Activated CD4-positive, alpha-beta T cell treated with anti-CD3 and anti-CD28 coated beads for 36 hours (primary cell): ENCODE measurements at regions not wholly inside any gene's neighbourhood (a gene's known extent, or its start where the extent isn't known, plus 50 kb on each side); places are given as distances from the start of the nearest gene placed in this dataset.

Experiments
- ATAC-seq: fragments of 200-7000 bp; cut with Tn5 transposase; one replicate; pipeline ENCODE4 v1.10.0; 2021; ENCODE audit warnings: mild to moderate bottlenecking, moderate library complexity
- CTCF ChIA-PET: fragments of 350-600 bp; sonication (Branson Sonifier 250); formaldehyde crosslinking; loops from one replicate; lab custom pipeline; 2021; ENCODE audit warnings: antibody characterized with exemption; lab: Charles Lee
- POLR2A ChIA-PET: fragments of 350-600 bp; sonication (Branson Sonifier 250); formaldehyde crosslinking; loops from one replicate; lab custom pipeline; 2021; ENCODE audit warnings: antibody characterized with exemption, inconsistent platforms; lab: Charles Lee
- DNase-seq: peaks from one replicate; pipeline ENCODE4 v3.0.0-alpha.2; 2020
- H3K27ac Mint-ChIP-seq: one replicate; pipeline ENCODE4 v1.8.0; 2021; ENCODE audit warnings: mixed read lengths
- H3K27me3 Mint-ChIP-seq: one replicate; pipeline ENCODE4 v1.8.0; 2021; ENCODE audit warnings: mixed read lengths
- H3K36me3 Mint-ChIP-seq: one replicate; pipeline ENCODE4 v1.8.0; 2021; ENCODE audit warnings: low read depth, mixed read lengths
- H3K4me1 Mint-ChIP-seq: one replicate; pipeline ENCODE4 v1.8.0; 2021; ENCODE audit warnings: mixed read lengths
- H3K4me3 Mint-ChIP-seq: one replicate; pipeline ENCODE4 v1.8.0; 2021; ENCODE audit warnings: mild to moderate bottlenecking, moderate library complexity, mixed read lengths
- H3K9me3 Mint-ChIP-seq: one replicate; pipeline ENCODE4 v1.8.0; 2021; ENCODE audit warnings: low read depth, mixed read lengths
- intact Hi-C, 2 experiments: fragments of 100-400 bp; cut with DNase I in 1 of 2; cut with micrococcal nuclease in 1 of 2; formaldehyde crosslinking; loops; one replicate each; pipeline versions ENCODE4 v1.14.2 to v1.15.1; 2022 to 2024; cut with DNase I, micrococcal nuclease

GRCh38 chr22:48248901-48249455, 1486.5 kb downstream of the TBC1D22A start:
- no peak overlapping the region for H3K4me3 Mint-ChIP-seq
- H3K4me1 Mint-ChIP-seq = no peaks in the 10 kb centered on the region
- no peak for ATAC-seq
- peaks cover 14% of the 10 kb centered on the region for H3K27me3 Mint-ChIP-seq
- ChIA-PET CTCF (no interaction called here), POLR2A (no interaction called here)
- no peaks in the 10 kb centered on the region for H3K9me3 Mint-ChIP-seq
- intact Hi-C loops = no loop called here
- H3K36me3 Mint-ChIP-seq = no peaks in the 10 kb centered on the region
- H3K27ac Mint-ChIP-seq = no peak overlapping the region
- no peak for DNase-seq

DNA sequence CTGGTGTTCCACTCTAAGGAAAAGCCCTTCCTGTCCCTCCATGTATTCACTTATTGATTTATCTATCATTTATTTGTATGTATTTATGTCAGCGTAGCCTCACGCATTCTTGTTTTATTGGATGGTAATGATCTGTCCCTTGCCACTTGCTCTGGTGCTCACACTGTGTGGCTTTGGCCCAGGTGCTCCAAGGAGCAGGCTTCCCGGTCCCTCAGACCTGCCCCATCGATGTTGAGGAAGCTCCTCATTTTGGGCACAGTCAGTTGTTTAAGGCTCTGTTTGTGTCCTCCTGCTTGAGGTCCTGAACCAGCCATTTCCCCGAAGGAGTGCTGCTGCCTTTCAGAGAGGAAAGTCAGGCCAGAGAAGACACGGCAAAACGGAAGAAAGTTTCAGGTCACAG, 1485.4 kb downstream of the TBC1D22A start:
- Mint-ChIP-seq H3K4me3 (no peak overlapping the region), H3K27ac (no peak overlapping the region), H3K36me3 (no peaks in the 10 kb centered on the region), H3K9me3 (no peaks in the 10 kb centered on the region), H3K4me1 (no peaks in the 10 kb centered on the region), H3K27me3 (peaks cover 11% of the 10 kb centered on the region)
- no peak for ATAC-seq
- ChIA-PET POLR2A (no interaction called here), CTCF (no interaction called here)
- DNase-seq = no peak
- intact Hi-C loops = no loop called here

DNA sequence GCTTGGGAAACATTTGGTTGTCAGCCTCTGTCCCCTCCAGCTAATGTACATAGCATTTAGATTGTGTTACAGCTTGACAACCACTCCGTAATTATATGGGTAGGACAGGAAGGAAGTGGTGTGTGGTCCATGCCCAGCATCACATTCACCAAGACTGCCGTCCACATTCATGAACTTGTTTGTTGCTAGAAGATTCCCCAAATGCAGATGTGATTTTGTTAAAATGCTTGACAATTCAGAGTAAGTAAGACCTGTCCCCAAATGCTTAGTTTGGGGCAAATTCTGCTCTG, 1482.7 kb downstream of the TBC1D22A start:
- ATAC-seq = no peak
- Mint-ChIP-seq H3K9me3 (no peaks in the 10 kb centered on the region), H3K27ac (no peak overlapping the region), H3K4me1 (peaks cover 2% of the 10 kb centered on the region), H3K4me3 (no peak overlapping the region), H3K36me3 (no peaks in the 10 kb centered on the region), H3K27me3 (peaks cover 5% of the 10 kb centered on the region)
- intact Hi-C loops = no loop called here
- POLR2A ChIA-PET = no interaction called here
- no peak for DNase-seq
- CTCF ChIA-PET = no interaction called here

GRCh38 chr22:48244388-48245195, 1482.1 kb downstream of the TBC1D22A start:
- intact Hi-C loops = no loop called here
- no peak overlapping the region for H3K27ac Mint-ChIP-seq
- POLR2A ChIA-PET = no interaction called here
- DNase-seq (no peak), ATAC-seq (no peak)
- peaks cover 2% of the 10 kb centered on the region for H3K4me1 Mint-ChIP-seq
- H3K36me3 Mint-ChIP-seq = no peaks in the 10 kb centered on the region
- CTCF ChIA-PET = no interaction called here
- no peak overlapping the region for H3K4me3 Mint-ChIP-seq
- H3K9me3 Mint-ChIP-seq = no peaks in the 10 kb centered on the region
- peaks cover 5% of the 10 kb centered on the region for H3K27me3 Mint-ChIP-seq

- Mint-ChIP-seq H3K4me3 (no peak overlapping the region), H3K36me3 (no peaks in the 10 kb centered on the region), H3K4me1 (peaks cover 2% of the 10 kb centered on the region), H3K9me3 (no peaks in the 10 kb centered on the region), H3K27ac (no peak overlapping the region), H3K27me3 (peaks cover 5% of the 10 kb centered on the region)
- POLR2A ChIA-PET = no interaction called here
- CTCF ChIA-PET = no interaction called here
- DNase-seq (no peak), ATAC-seq (no peak)
- intact Hi-C loops = no loop called here
These were observed 1480.0 kb downstream of the TBC1D22A start for GRCh38 chr22:48242461-48242864.

GRCh38 chr22:48241658-48242057, 1479.2 kb downstream of the TBC1D22A start:
- CTCF ChIA-PET = no interaction called here
- H3K27me3 Mint-ChIP-seq = peaks cover 5% of the 10 kb centered on the region
- H3K36me3 Mint-ChIP-seq = no peaks in the 10 kb centered on the region
- H3K4me3 Mint-ChIP-seq = no peak overlapping the region
- intact Hi-C loops = no loop called here
- H3K27ac Mint-ChIP-seq = no peak overlapping the region
- H3K9me3 Mint-ChIP-seq = no peaks in the 10 kb centered on the region
- ATAC-seq (no peak), DNase-seq (peak; percentile 16)
- H3K4me1 Mint-ChIP-seq = peaks cover 2% of the 10 kb centered on the region
- POLR2A ChIA-PET = no interaction called here

GRCh38 chr22:48240935-48241230, 1478.4 kb downstream of the TBC1D22A start:
- Mint-ChIP-seq H3K27ac (no peak overlapping the region), H3K9me3 (no peaks in the 10 kb centered on the region), H3K4me1 (peaks cover 2% of the 10 kb centered on the region), H3K27me3 (peaks cover 2% of the 10 kb centered on the region), H3K36me3 (no peaks in the 10 kb centered on the region), H3K4me3 (no peak overlapping the region)
- no peak for DNase-seq
- ATAC-seq = no peak
- intact Hi-C loops = no loop called here
- CTCF ChIA-PET = no interaction called here
- POLR2A ChIA-PET = no interaction called here

DNA sequence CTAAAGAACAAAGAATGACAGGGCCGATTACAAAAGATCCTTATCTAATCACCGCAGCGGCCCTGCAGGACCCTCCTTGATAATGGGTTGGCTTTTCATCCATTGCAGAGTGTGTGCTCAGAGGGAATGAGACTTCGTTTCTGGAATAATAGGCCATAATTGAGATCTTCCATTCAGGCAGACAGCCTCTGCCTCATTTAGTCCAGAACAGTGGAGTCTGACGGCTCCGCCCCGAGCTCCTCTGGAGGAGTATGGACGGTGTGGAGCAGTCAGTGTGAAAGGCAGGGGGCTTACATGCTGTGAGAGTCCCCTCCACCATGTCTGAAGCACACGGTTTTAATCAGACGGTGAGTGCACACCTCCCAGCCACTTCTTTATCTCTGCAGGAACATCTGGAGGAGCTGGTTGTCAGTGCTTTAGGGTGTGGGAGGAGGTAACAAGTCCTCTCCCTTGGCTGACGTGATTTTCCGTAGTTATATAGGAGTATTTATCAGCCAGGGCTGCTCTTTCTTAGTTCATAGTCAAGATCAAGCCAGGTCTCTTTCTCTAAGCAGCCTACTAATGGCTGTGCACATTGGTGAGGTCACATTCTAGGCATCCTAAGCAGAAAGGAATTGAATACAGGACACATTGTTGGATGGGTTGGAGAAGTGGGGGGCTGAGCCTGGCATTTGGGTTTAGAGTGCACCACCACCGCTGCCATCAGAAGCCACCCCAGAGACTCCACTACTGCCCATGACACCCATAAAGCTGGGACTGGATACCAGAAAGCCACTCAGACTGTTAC, 1477.9 kb downstream of the TBC1D22A start:
- intact Hi-C loops = no loop called here
- ATAC-seq (no peak), DNase-seq (no peak)
- Mint-ChIP-seq H3K27me3 (peaks cover 2% of the 10 kb centered on the region), H3K36me3 (no peaks in the 10 kb centered on the region), H3K4me1 (peaks cover 2% of the 10 kb centered on the region), H3K27ac (no peak overlapping the region), H3K9me3 (no peaks in the 10 kb centered on the region), H3K4me3 (no peak overlapping the region)
- CTCF ChIA-PET = no interaction called here
- POLR2A ChIA-PET = no interaction called here

GRCh38 chr22:48239461-48240147, 1477.2 kb downstream of the TBC1D22A start:
- ATAC-seq (no peak), DNase-seq (no peak)
- peaks cover 1% of the 10 kb centered on the region for H3K9me3 Mint-ChIP-seq
- no peak overlapping the region for H3K27ac Mint-ChIP-seq
- H3K4me3 Mint-ChIP-seq = no peak overlapping the region
- intact Hi-C loops = no loop called here
- ChIA-PET POLR2A (no interaction called here), CTCF (no interaction called here)
- H3K36me3 Mint-ChIP-seq = no peaks in the 10 kb centered on the region
- peaks cover 2% of the 10 kb centered on the region for H3K27me3 Mint-ChIP-seq
- peaks cover 2% of the 10 kb centered on the region for H3K4me1 Mint-ChIP-seq

DNA sequence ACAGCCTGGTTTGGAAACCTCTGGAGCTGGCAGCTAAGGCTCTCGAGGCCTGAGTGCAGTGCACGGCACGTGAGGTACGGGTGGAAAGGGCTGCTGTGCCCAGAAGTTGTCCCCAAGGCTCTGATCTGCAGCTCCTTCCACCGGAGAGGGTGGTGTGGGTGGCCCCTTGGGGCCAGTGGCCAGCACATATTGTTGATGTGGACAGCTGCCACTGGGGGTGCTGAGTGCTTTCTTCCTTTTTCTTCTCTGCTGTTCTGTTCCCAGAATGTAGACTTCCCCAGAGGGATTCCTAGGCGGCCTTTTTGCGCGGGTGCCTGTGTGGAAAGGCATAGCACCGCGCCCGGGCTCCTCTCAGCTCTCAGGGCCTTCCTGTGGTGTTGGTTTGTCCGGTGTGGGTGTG, 1476.5 kb downstream of the TBC1D22A start:
- peaks cover 2% of the 10 kb centered on the region for H3K27me3 Mint-ChIP-seq
- H3K4me1 Mint-ChIP-seq = peaks cover 2% of the 10 kb centered on the region
- H3K27ac Mint-ChIP-seq = no peak overlapping the region
- H3K4me3 Mint-ChIP-seq = no peak overlapping the region
- no peak for ATAC-seq
- POLR2A ChIA-PET = no interaction called here
- intact Hi-C loops = no loop called here
- peaks cover 2% of the 10 kb centered on the region for H3K9me3 Mint-ChIP-seq
- CTCF ChIA-PET = interaction anchor here (1.0 kb wide), 1 partner anchor 23 kb away, joined by 3 read pairs; no protein-coding TSS in a partner anchor
- DNase-seq = no peak
- no peaks in the 10 kb centered on the region for H3K36me3 Mint-ChIP-seq

GRCh38 chr22:48238284-48238915, 1476.0 kb downstream of the TBC1D22A start:
- intact Hi-C loops = no loop called here
- CTCF ChIA-PET = interaction anchor here (1.0 kb wide), 1 partner anchor 24 kb away, joined by 3 read pairs; no protein-coding TSS in a partner anchor
- H3K27ac Mint-ChIP-seq = no peak overlapping the region
- POLR2A ChIA-PET = no interaction called here
- peaks cover 2% of the 10 kb centered on the region for H3K27me3 Mint-ChIP-seq
- DNase-seq (no peak), ATAC-seq (no peak)
- H3K36me3 Mint-ChIP-seq = no peaks in the 10 kb centered on the region
- no peak overlapping the region for H3K4me3 Mint-ChIP-seq
- H3K4me1 Mint-ChIP-seq = peaks cover 2% of the 10 kb centered on the region
- H3K9me3 Mint-ChIP-seq = peaks cover 6% of the 10 kb centered on the region
